ENCODE measurements at regions not wholly inside any gene's neighbourhood (a gene's known extent, or its start where the extent isn't known, plus 50 kb on each side); places are given as distances from the start of the nearest gene placed in this dataset.

DNA sequence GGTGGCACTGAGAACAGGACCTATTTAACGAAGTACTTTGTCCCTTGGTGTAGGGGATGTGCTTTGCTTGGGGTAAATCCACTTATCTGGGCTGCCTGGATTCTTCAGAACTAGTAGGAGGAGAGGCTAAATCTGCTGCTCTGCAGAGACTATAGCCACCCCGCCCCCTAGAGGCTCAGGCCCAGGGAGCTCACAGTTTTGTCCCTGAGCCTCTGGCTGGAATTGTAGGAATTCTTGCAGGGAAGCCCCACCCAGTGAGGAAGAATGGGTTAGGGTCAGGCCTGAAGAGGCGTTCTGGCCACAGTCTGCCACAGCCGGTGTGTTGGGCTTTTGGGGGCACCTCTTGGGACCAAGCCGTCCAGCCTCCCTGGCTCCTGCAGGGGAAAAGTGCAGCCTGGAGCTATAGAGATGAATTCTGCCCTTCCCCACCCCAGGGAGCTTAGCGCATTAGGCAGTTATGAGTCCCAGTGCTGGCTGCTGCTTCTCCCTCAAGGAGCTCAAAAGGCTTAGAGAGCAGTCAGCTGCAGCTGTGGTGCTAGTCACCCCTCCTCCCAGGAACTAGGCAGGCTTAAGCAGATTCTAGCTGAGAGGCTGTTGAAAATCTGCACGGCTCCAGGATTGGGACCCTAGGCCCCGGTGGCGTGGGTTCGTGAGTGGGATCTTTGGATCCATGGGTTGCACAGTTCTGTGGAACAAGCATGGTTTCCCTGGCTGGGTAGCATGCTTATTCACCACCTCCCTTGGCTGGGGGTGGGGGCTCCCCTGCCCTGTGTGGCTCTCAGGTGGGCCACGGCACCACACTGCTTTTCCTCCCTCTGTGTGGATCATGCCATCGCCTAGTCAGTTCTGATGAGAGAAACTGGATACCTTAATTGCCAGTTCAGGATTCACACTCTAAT, 237.4 kb upstream of the TOM1L1 start:
- peaks cover 13% of the 10 kb centered on the region for H3K9me3 ChIP-seq (ENCODE audit: control insufficient read depth, insufficient read depth, low read length)
- H4K91ac ChIP-seq (ENCODE audit: insufficient read depth, low read depth, low read length), result no peak overlapping the region
- no peaks in the 10 kb centered on the region for H3K27me3 ChIP-seq (ENCODE audit: control insufficient read depth, insufficient read depth, low read length)
- H3K14ac ChIP-seq (replicated peaks; ENCODE audit: low read depth, low read length), result no peak overlapping the region
- no peak overlapping the region for H3K4ac ChIP-seq (ENCODE audit: low read depth, low read length)
- H3K56ac ChIP-seq (ENCODE audit: extremely low read depth, insufficient read depth, low read length), result no peak overlapping the region
- no peak overlapping the region for H2BK20ac ChIP-seq (ENCODE audit: low read depth, low read length)
- H4K20me1 ChIP-seq (ENCODE audit: insufficient read depth, low read length), result no peaks in the 10 kb centered on the region
- no peaks in the 10 kb centered on the region for H3K79me1 ChIP-seq (ENCODE audit: low read depth in 1 of 2, low read length in 2 of 2)
- in situ Hi-C loops (cut with MboI; ENCODE audit: low sequenced_read_pairs), result no loop called here
- no peak overlapping the region for H3K27ac ChIP-seq (ENCODE audit: insufficient read depth, low read length)
- no peak overlapping the region for H3K9ac ChIP-seq (ENCODE audit: low read depth, low read length)
- H3K4me1 ChIP-seq (ENCODE audit: control insufficient read depth, insufficient read depth, low read length), result no peaks in the 10 kb centered on the region
- DNase-seq, result no peak
- dilution Hi-C loops (cut with HindIII; ENCODE audit: low sequenced_read_pairs, unreplicated experiment), result no loop called here
- no TSS peak for BruUV-seq (replicated peaks)
- H4K5ac ChIP-seq (ENCODE audit: low read depth, low read length), result no peak overlapping the region
- ChIA-PET CTCF (no interaction called here), POLR2A (ENCODE audit: unreplicated experiment) (no interaction called here)
- H2BK120ac ChIP-seq (ENCODE audit: low read depth, low read length), result no peak overlapping the region
- no peaks in the 10 kb centered on the region for H3K9me1 ChIP-seq (ENCODE audit: insufficient read depth, low read length)
- H3K4me3 ChIP-seq (ENCODE audit: insufficient read depth, low read depth, low read length), result no peak overlapping the region
- H2AFZ ChIP-seq (replicated peaks; ENCODE audit: low read length, poor library complexity), result no peak overlapping the region
- no CpG with 5 or more reads among the region's 12 CpGs for WGBS, 2 experiments (ENCODE audit: extremely low coverage in 2 of 2, insufficient read length in 1 of 2)
- no peak overlapping the region for H3K23ac ChIP-seq (ENCODE audit: low read depth, low read length)
- no peak overlapping the region for H2AK9ac ChIP-seq (replicated peaks; ENCODE audit: low read depth, low read length, poor library complexity)
- no peak for ATAC-seq (ENCODE audit: low read depth)
- no peak overlapping the region for H2BK5ac ChIP-seq (ENCODE audit: low read depth, low read length, poor library complexity, severe bottlenecking)
- no peaks in the 10 kb centered on the region for H3K36me3 ChIP-seq (ENCODE audit: control insufficient read depth, insufficient read depth, low read length)
- no peak overlapping the region for H3K4me2 ChIP-seq (ENCODE audit: low read depth, low read length)
- H3K18ac ChIP-seq (ENCODE audit: low read depth, low read length), result no peak overlapping the region
- no peak overlapping the region for H2BK15ac ChIP-seq (ENCODE audit: low read depth, low read length)
- TF ChIP-seq RFX5 (IDR thresholded peaks at IDR 0.05; ENCODE audit: low read depth, low read length) (no peak), CEBPB (IDR thresholded peaks at IDR 0.05; ENCODE audit: low read depth, low read length) (no peak), NFE2L2 (IDR thresholded peaks at IDR 0.05; ENCODE audit: low read depth, low read length) (no peak), MXI1 (IDR thresholded peaks at IDR 0.05; ENCODE audit: borderline replicate concordance, low read depth, low read length) (no peak), MAFK (IDR thresholded peaks at IDR 0.05; ENCODE audit: low read depth, low read length) (no peak), FOS (IDR thresholded peaks at IDR 0.05; ENCODE audit: low read depth, low read length) (no peak), BHLHE40 (IDR thresholded peaks at IDR 0.05; ENCODE audit: low read depth, low read length) (no peak), RCOR1 (IDR thresholded peaks at IDR 0.05; ENCODE audit: insufficient replicate concordance, low read length) (no peak), CHD1 (IDR thresholded peaks at IDR 0.05; ENCODE audit: low read depth, low read length) (no peak), RAD21 (IDR thresholded peaks at IDR 0.05; ENCODE audit: low read length) (no peak)
- TF ChIP-seq, protein P1, sequence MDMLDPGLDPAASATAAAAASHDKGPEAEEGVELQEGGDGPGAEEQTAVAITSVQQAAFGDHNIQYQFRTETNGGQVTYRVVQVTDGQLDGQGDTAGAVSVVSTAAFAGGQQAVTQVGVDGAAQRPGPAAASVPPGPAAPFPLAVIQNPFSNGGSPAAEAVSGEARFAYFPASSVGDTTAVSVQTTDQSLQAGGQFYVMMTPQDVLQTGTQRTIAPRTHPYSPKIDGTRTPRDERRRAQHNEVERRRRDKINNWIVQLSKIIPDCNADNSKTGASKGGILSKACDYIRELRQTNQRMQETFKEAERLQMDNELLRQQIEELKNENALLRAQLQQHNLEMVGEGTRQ (IDR thresholded peaks at IDR 0.05; ENCODE audit: low read depth, low read length), result no peak
- no peak overlapping the region for H2AK5ac ChIP-seq (ENCODE audit: low read depth, low read length)
- intact Hi-C loops (cut with micrococcal nuclease), result no loop called here
- H4K8ac ChIP-seq (ENCODE audit: low read depth in 2 of 2, low read length in 2 of 2), result no peak overlapping the region

All from IMR-90 (cell line).